Germinal center (tissue), 1 donor: ENCODE measurements at regions not wholly inside any gene's neighbourhood (a gene's known extent, or its start where the extent isn't known, plus 50 kb on each side); places are given as distances from the start of the nearest gene placed in this dataset.
A peak's percentile ranks its signal among the peaks of the same experiment; 100 is the strongest.

ENCODE experiments used
- DNase-seq: peaks from one replicate; pipeline ENCODE4 v3.0.0; 2012; ENCODE audit warnings: mixed read lengths, low spot score

- no peak for DNase-seq
These were observed 85.8 kb upstream of the NELL2 start for GRCh38 chr12:44961887-44962286.

GRCh38 chr12:44960856-44961255, 84.7 kb upstream of the NELL2 start:
- DNase-seq: no peak

- no peak for DNase-seq
These were observed 84.3 kb upstream of the NELL2 start for GRCh38 chr12:44960423-44960822.

GRCh38 chr12:44947163-44947562, 71.0 kb upstream of the NELL2 start:
- DNase-seq: no peak

GRCh38 chr12:44942714-44943113, 66.6 kb upstream of the NELL2 start:
- no peak for DNase-seq

GRCh38 chr12:44930972-44931600, 55.0 kb upstream of the NELL2 start:
- peak; percentile 30 for DNase-seq

DNA sequence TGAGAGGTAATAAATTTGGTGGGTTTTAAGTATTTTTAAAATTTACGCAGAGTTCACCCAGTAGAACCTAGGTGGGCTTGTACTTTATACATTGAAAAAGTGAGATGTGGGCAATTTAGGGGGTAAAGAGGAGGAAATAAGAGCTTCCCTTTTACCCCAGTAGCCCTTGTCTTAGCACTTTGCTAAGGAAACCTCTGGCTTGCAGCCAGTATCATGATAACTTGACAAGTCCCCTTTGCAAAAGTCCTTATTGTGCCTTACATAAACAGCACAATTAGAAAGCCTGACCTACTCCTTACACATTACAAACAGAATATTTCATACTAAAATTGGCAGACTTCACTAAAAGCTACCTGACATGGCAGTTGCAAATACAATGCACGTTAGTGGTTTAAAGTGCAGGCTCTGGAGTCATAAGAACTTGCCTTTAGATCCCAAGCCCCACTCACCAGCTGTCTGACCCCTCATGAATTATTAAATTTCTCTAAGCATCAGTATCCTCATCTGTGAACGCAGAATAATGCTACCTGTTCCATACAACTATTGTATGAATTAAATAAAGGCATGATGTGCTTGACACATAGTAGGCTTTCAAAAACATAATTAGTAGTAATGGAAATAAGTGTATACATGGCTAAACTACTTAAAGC, 53.2 kb upstream of the NELL2 start:
- no peak for DNase-seq
